NCI-H1436 treated with DMSO at 0.1 percent for 48 hours (cell line): ENCODE measurements at regions not wholly inside any gene's neighbourhood (a gene's known extent, or its start where the extent isn't known, plus 50 kb on each side); places are given as distances from the start of the nearest gene placed in this dataset.

Experiments used
- DNase-seq: peaks from one replicate; lab custom pipeline; 2025; lab: John Stamatoyannopoulos, UW

- DNase-seq, result no peak
Observed at GRCh38 chr12:92463171-92463570, 239.6 kb upstream of the PLEKHG7 start.

- DNase-seq, result no peak
Observed at GRCh38 chr12:92462527-92462926, 240.3 kb upstream of the PLEKHG7 start.

GRCh38 chr12:92462049-92462448, 240.7 kb upstream of the PLEKHG7 start:
- DNase-seq, result no peak

GRCh38 chr12:92459850-92460249, 242.9 kb upstream of the PLEKHG7 start:
- DNase-seq, result no peak

GRCh38 chr12:92458996-92459395, 243.8 kb upstream of the PLEKHG7 start:
- no peak for DNase-seq

- DNase-seq, result no peak
Observed at GRCh38 chr12:92457458-92458180, 245.2 kb upstream of the PLEKHG7 start.

GRCh38 chr12:92452763-92453162, 250.0 kb upstream of the PLEKHG7 start:
- DNase-seq, result no peak

- DNase-seq, result no peak
Observed at GRCh38 chr12:92446083-92446460, 256.7 kb upstream of the PLEKHG7 start.

- DNase-seq, result no peak
Observed at GRCh38 chr12:92445253-92446082, 257.3 kb upstream of the PLEKHG7 start.

- DNase-seq, result no peak
Observed at GRCh38 chr12:92444763-92445162, 258.0 kb upstream of the PLEKHG7 start.

GRCh38 chr12:92442782-92443181, 260.0 kb upstream of the PLEKHG7 start:
- DNase-seq, result no peak

- no peak for DNase-seq
Observed at GRCh38 chr12:92440072-92440471, 262.7 kb upstream of the PLEKHG7 start.

GRCh38 chr12:92439420-92439805, 263.4 kb upstream of the PLEKHG7 start:
- DNase-seq, result no peak

GRCh38 chr12:92438641-92439419, 264.0 kb upstream of the PLEKHG7 start:
- DNase-seq, result no peak

- no peak for DNase-seq
Observed at GRCh38 chr12:92437452-92437851, 265.3 kb upstream of the PLEKHG7 start.

- DNase-seq, result no peak
Observed at GRCh38 chr12:92436856-92437255, 265.9 kb upstream of the PLEKHG7 start.

GRCh38 chr12:92434607-92435025, 268.2 kb upstream of the PLEKHG7 start:
- no peak for DNase-seq

- no peak for DNase-seq
Observed at GRCh38 chr12:92432724-92433441, 269.9 kb upstream of the PLEKHG7 start.

- no peak for DNase-seq
Observed at GRCh38 chr12:92431146-92431545, 271.6 kb upstream of the PLEKHG7 start.

- DNase-seq, result no peak
Observed at GRCh38 chr12:92426332-92426731, 276.5 kb upstream of the PLEKHG7 start.

- DNase-seq, result no peak
Observed at GRCh38 chr12:92425165-92425564, 277.6 kb upstream of the PLEKHG7 start.

- no peak for DNase-seq
Observed at GRCh38 chr12:92424338-92424737, 278.5 kb upstream of the PLEKHG7 start.
